Chondrocyte (in vitro differentiated cells): ENCODE measurements at regions not wholly inside any gene's neighbourhood (a gene's known extent, or its start where the extent isn't known, plus 50 kb on each side); places are given as distances from the start of the nearest gene placed in this dataset.

ENCODE experiments used
- DNase-seq: peaks from one replicate; pipeline ENCODE4 v3.0.0; 2021; ENCODE audit warnings: mixed read lengths, low spot score
- H3K27ac Mint-ChIP-seq: one replicate; pipeline ENCODE4 v1.8.0; 2021; ENCODE audit warnings: mild to moderate bottlenecking, moderate library complexity, mixed read lengths; ENCODE audit not compliant: unreplicated experiment
- H3K27me3 Mint-ChIP-seq: 2 replicates; pipeline ENCODE4 v1.8.0; 2021; ENCODE audit warnings: low read depth, mixed read lengths
- H3K36me3 Mint-ChIP-seq: 2 replicates; pipeline ENCODE4 v1.8.0; 2021; ENCODE audit warnings: low read depth, mixed read lengths
- H3K4me1 Mint-ChIP-seq: 2 replicates; pipeline ENCODE4 v1.8.0; 2021; ENCODE audit warnings: low read depth, mild to moderate bottlenecking, mixed read lengths
- H3K4me3 Mint-ChIP-seq: one replicate; pipeline ENCODE4 v1.8.0; 2021; ENCODE audit warnings: mild to moderate bottlenecking, moderate library complexity, mixed read lengths; ENCODE audit not compliant: unreplicated experiment
- H3K9me3 Mint-ChIP-seq: 2 replicates; pipeline ENCODE4 v1.8.0; 2021; ENCODE audit warnings: low read depth, mixed read lengths
- TF ChIP-seq, protein P1 (sequence below): fragments of 200-600 bp; sonication (generic); IDR thresholded peaks from 2 replicates; pipeline ENCODE4 v1.5.0; 2021; ENCODE audit warnings: antibody characterized with exemption, mild to moderate bottlenecking, moderate library complexity

DNA sequence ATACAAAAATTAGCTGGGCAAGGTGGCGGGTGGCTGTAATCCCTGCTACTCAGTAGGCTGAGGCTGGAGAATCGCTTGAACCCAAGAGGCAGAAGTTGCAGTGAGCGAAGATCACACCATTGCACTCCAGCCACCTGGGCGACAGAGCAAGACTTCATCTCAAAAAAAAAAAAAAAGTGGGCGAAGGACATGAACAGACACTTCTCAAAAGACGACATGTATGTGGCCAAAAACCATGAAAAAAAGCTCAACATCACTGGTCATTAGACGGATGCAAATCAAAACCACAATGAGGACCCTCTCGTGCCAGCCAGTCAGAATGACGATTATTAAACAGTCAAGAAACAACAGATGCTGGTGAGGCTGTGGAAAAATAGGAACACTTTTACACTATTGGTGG lies 344.9 kb upstream of the JARID2 start:
- TF ChIP-seq, protein P1, sequence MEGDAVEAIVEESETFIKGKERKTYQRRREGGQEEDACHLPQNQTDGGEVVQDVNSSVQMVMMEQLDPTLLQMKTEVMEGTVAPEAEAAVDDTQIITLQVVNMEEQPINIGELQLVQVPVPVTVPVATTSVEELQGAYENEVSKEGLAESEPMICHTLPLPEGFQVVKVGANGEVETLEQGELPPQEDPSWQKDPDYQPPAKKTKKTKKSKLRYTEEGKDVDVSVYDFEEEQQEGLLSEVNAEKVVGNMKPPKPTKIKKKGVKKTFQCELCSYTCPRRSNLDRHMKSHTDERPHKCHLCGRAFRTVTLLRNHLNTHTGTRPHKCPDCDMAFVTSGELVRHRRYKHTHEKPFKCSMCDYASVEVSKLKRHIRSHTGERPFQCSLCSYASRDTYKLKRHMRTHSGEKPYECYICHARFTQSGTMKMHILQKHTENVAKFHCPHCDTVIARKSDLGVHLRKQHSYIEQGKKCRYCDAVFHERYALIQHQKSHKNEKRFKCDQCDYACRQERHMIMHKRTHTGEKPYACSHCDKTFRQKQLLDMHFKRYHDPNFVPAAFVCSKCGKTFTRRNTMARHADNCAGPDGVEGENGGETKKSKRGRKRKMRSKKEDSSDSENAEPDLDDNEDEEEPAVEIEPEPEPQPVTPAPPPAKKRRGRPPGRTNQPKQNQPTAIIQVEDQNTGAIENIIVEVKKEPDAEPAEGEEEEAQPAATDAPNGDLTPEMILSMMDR, result no peak
- H3K27me3 Mint-ChIP-seq, result no peaks in the 10 kb centered on the region
- H3K36me3 Mint-ChIP-seq, result peaks cover 3% of the 10 kb centered on the region
- H3K9me3 Mint-ChIP-seq, result peaks cover 15% of the 10 kb centered on the region
- no peak overlapping the region for H3K4me3 Mint-ChIP-seq
- no peaks in the 10 kb centered on the region for H3K4me1 Mint-ChIP-seq
- no peak overlapping the region for H3K27ac Mint-ChIP-seq
- DNase-seq, result no peak

DNA sequence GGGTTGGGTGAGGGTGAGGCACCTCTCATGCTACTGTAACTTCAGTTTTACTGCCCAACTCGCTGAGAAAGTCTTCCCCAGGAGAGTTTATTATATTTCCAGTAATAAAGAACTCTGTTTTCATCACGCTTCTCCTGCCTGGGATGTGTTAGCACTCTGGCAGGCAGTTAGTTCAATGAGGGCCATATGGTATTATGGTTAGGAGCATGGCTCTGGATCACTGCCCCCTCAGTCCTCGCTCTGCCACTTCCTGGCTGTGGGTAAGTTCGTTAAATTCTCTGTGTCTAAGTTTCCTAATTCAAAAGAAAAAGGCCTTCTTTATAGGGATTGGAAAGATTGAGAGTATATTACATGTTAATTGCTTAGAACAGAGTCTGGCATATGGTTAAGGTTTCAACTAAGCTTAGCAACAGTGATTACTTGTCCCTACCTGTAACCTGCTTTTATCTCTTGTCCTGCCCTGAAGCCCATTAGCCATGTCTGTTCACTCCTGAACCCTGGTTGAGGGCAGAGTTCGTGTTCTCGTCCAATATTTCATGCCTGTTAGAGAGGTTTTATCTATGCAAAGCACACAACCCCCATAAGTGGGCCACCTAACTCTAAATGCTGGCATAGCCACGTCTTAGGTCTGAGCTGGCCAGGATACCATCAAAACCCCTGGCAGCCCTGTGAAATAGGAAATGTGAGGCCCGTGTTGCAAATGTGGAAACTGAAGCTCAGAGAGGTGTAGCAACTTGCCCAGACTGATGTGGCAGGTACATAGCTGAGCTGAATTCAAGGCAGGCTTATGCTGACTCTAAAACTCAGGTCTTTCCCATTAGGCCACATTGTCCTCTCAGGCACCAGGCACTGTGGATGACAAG lies 342.5 kb upstream of the JARID2 start:
- Mint-ChIP-seq H3K27ac (no peak overlapping the region), H3K36me3 (peaks cover 3% of the 10 kb centered on the region)

DNA sequence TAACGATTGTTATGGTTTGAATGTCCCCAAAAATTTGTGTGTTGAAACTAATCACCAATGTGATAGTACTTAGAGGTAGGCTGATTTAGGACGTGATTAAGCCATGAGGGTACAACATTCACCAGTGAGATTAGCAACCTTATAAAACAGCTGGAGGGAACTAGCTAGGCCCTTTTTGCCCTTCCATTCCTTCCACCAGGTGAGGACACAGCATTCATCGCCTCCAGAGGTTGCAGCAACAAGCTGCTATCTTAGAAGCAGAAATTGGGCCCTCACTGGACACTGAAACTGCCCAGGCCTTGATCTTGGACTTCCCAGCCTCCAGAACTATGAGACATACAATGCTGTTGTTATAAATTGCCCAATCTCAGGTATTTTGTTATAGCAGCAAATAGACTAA lies 340.7 kb upstream of the JARID2 start:
- Mint-ChIP-seq H3K27ac (no peak overlapping the region), H3K36me3 (no peaks in the 10 kb centered on the region), H3K4me3 (no peak overlapping the region), H3K9me3 (peaks cover 6% of the 10 kb centered on the region), H3K4me1 (no peaks in the 10 kb centered on the region), H3K27me3 (no peaks in the 10 kb centered on the region)
- TF ChIP-seq, protein P1, result no peak
- DNase-seq, result no peak

More for the DNA sequence above, 342.5 kb upstream of the JARID2 start:
- no peaks in the 10 kb centered on the region for H3K4me1 Mint-ChIP-seq
- TF ChIP-seq, protein P1, result no peak
- no peaks in the 10 kb centered on the region for H3K27me3 Mint-ChIP-seq
- H3K4me3 Mint-ChIP-seq, result no peak overlapping the region
- H3K9me3 Mint-ChIP-seq, result peaks cover 15% of the 10 kb centered on the region
- no peak for DNase-seq

DNA sequence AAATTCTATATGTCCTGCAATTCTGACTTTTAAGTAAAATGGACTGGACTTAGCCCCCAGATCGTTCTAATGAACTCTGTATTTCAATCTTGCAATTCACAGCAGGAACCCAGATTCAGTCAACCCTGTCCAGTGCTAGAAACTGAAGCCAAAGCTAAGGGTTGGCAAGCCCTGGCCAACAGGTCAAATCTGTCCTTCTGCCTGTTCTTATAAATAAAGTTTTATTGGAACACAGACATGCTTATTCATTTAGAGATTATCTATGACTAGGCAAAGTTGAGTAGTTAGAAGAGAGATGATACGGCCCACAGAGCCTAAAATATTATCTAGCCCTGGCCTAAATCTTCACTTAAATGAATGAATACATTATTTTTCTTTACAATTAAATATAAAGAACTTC lies 339.2 kb upstream of the JARID2 start:
- no peak for DNase-seq
- Mint-ChIP-seq H3K36me3 (no peaks in the 10 kb centered on the region), H3K4me1 (no peaks in the 10 kb centered on the region), H3K4me3 (no peak overlapping the region), H3K9me3 (no peaks in the 10 kb centered on the region), H3K27me3 (no peaks in the 10 kb centered on the region), H3K27ac (no peak overlapping the region)
- TF ChIP-seq, protein P1, result no peak

DNA sequence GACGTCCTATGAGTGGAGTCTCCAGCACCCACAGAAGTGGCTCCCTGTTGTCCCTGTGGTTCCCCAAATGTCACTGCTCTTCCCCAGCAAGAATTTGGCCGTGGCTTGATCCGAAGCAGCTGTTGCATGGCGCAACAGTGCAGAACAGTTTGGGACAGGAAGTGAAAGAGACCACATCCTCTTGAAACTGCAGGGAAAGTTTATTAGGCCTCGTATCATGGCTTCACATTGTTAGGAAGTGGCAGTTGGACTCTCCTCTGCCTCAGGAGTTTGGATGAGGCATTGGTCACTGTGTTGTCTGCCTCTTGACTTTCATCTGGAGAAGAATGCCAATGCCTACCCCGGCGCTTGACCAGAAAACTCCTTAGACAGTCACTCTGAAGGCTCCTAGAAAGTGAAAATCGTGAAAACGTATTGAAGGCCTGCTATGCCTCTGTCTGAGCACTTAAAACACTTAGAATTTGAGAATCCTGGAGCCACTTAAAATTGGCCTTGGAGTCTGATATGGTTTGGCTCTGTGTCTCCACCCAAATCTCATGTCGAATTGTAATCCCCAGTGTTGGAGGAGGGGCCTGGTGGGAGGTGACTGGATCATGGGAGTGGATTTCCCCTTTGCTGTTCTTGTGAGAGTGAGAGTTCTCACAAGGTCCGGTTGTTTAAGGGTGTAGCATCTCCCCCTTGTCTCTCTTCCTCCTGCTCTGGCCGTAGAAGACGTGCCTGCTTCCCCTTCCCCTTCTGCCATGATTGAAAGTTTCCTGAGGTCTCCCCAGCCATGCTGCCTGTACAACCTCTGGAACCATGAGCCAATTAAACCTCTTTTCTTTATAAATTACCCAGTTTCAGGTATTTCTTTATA lies 334.9 kb upstream of the JARID2 start:
- no peak for DNase-seq
- TF ChIP-seq, protein P1, result no peak
- H3K9me3 Mint-ChIP-seq, result no peaks in the 10 kb centered on the region
- H3K27me3 Mint-ChIP-seq, result no peaks in the 10 kb centered on the region
- no peaks in the 10 kb centered on the region for H3K4me1 Mint-ChIP-seq
- no peak overlapping the region for H3K27ac Mint-ChIP-seq
- no peaks in the 10 kb centered on the region for H3K36me3 Mint-ChIP-seq
- H3K4me3 Mint-ChIP-seq, result no peak overlapping the region
